GM18505 (cell line): ENCODE measurements at regions not wholly inside any gene's neighbourhood (a gene's known extent, or its start where the extent isn't known, plus 50 kb on each side); places are given as distances from the start of the nearest gene placed in this dataset.

Experiments used
- ATAC-seq: cut with Tn5 transposase; IDR thresholded peaks from one replicate; pipeline ENCODE4 v1.9.1; 2021; ENCODE audit not compliant: unreplicated experiment
- POLR2A ChIP-seq: IDR thresholded peaks from 4 replicates; pipeline ENCODE4 v1.6.1; 2011; ENCODE audit warnings: borderline replicate concordance; ENCODE audit not compliant: insufficient read depth, insufficient read length; ENCODE audit errors: extremely low read depth

DNA sequence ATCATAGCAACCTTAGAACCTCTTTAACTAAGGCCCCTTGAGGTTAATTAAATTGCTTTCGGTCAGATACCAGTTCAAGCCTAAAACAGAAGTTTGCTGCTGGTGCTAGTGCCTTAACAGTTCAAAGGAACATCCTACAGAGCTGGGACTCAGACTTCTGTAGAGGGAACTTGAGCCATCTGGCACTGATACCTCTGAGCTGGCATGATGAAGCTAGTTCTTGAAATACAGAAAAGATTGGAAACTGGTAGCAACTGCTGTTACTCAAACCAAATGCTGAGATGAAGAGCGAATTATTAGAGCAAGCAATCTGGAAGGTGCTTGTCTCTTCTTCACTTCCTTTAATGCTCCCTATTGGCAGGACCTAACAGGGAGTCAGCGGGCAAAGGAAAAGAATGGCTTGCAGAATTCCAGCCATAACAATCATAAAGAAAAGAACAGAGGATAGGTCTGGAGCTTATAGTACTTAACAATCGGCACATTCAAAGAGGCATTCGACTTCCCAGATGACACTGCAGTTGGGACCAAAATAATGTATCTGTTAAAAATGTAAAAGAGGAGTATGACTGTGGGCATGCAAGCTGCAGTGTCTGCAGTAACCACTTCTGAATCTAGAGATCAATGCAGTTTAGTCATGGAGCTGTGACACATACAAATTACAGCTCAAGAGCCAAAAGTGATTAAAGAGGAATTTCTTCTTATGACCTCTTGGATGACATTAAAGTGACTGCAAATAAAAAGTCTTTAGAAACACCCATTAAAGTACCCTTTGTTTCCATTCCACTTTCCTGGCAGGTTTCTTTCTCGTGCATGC lies 298.9 kb downstream of the PDGFC start:
- no peak for TF ChIP-seq POLR2A
- ATAC-seq: no peak

GRCh38 chr4:156665780-156666366 lies 305.7 kb downstream of the PDGFC start:
- TF ChIP-seq POLR2A: no peak
- no peak for ATAC-seq

DNA sequence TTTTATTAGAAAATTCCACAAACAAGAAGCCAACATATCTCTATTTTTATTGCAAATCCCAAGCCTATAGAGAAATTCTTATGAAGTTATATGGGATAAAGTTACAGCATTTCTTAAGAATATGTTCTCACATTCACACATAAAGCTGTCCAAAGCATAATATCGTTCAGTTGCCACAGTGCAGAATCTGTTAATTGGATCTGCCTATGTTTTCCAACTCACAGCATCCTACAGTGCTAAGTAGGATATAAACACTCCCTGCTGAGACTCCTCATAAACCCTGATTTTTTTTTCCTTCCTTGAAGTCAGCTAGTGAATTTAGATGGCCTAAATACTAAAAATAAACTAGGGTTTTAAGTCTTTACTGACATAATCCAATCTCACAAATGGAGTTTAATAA lies 307.9 kb downstream of the PDGFC start:
- no peak for ATAC-seq
- TF ChIP-seq POLR2A: no peak

- ATAC-seq: no peak
- TF ChIP-seq POLR2A: no peak
Observed at GRCh38 chr4:156662921-156663320, 308.7 kb downstream of the PDGFC start.

GRCh38 chr4:156661555-156661954 lies 310.0 kb downstream of the PDGFC start:
- no peak for ATAC-seq
- TF ChIP-seq POLR2A: no peak

DNA sequence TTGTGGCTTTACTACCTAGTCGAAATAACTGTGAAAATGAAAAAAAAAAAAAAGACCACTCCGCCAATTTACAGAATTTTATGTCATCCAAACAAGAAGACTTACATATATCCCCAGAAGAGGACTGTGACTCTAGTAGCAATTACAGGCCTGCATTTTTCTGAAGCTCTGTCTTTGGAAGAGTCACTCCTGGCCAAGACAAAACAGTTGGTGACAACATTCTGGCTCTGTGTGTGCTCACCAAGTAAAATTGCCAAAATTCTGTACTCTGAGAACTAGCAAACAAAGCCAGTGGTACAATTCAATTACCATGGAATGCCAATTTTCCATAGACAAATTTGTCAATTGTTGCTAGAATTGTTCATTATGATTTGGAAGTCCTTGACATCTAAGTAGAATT lies 311.1 kb downstream of the PDGFC start:
- TF ChIP-seq POLR2A: no peak
- ATAC-seq: no peak

- ATAC-seq: no peak
- TF ChIP-seq POLR2A: no peak
Observed at GRCh38 chr4:156659983-156660382, 311.6 kb downstream of the PDGFC start.

- ATAC-seq: no peak
- no peak for TF ChIP-seq POLR2A
Observed at GRCh38 chr4:156659570-156659969, 312.0 kb downstream of the PDGFC start.

GRCh38 chr4:156656896-156657295 lies 314.7 kb downstream of the PDGFC start:
- ATAC-seq: no peak
- no peak for TF ChIP-seq POLR2A

- ATAC-seq: no peak
- TF ChIP-seq POLR2A: no peak
Observed at GRCh38 chr4:156654410-156654809, 317.2 kb downstream of the PDGFC start.

GRCh38 chr4:156643826-156644225 lies 327.8 kb downstream of the PDGFC start:
- no peak for ATAC-seq
- no peak for TF ChIP-seq POLR2A

DNA sequence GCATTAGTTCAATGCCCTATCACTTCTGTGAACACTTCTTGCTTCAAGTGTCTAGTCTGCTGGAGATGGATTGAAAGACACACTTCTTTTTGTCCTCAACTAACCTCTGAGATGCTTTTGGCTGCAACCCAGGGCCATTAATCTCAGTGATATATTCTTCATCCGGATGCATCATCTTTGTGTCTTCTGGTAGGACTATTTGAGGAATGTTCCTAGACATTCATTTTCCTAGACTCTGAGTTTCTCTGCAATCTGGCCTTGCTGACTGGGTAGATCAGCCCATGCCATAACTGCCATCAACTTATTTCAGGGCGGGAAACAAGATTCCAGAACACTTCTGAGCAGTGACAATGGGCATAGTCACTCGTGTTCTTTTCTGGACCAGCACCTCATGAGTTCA lies 329.4 kb downstream of the PDGFC start:
- ATAC-seq: no peak
- TF ChIP-seq POLR2A: no peak

DNA sequence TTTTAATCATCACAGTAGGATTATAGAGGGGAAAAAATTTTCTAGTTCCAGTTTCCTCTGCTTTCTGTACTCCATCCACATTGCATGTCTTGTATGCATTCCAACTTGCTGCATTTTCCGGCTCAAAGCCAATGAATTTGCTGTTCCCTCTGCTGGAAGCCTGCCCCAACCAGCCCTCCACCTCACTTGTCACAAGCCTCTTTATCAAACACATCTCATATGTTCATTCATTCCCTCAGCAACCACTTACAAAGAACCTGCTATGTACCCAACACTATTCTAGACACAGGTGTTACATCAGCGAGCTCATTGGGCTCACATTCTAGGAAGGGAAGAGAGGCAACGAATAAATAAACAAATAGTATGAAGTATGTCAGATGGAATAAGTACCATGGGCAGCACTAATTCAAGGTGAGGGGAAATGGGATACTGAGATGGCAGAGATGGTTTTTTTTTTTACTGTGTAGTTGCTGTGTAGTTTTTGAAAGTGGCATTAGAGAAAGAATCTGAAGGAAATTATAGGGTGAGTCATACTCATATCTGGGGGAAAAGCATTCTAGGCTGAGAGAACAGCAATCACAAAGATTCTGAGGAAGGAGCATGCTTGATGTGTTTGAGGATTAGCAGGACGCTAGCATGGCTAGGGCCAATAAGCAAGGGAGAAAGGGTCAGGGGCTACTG lies 332.5 kb downstream of the PDGFC start:
- no peak for ATAC-seq
- no peak for TF ChIP-seq POLR2A

GRCh38 chr4:156638334-156638733 lies 333.3 kb downstream of the PDGFC start:
- no peak for TF ChIP-seq POLR2A

More at GRCh38 chr4:156638334-156638733, 333.3 kb downstream of the PDGFC start:
- ATAC-seq: no peak
